ENCODE measurements at regions not wholly inside any gene's neighbourhood (a gene's known extent, or its start where the extent isn't known, plus 50 kb on each side); places are given as distances from the start of the nearest gene placed in this dataset.

DNA sequence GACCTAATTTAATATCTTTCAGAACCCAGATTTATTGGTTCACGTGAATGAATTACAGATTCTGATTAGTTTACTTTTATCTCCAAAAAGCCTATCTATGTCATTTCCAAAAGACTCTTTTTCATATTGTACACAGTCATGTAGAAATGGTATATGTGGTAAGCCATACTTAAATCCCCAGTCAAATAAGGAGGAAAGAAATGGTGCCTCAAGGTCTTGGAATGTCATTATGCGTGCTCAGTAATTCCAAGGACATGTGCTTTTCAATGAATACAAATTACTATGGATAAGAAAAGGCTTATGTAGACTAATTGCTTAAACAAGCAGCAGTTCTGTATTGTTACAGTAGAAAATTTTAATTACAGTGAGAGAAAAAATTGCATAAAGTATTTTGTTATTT, 64.1 kb upstream of the TYRP1 start:
- TF ChIP-seq, protein P1, sequence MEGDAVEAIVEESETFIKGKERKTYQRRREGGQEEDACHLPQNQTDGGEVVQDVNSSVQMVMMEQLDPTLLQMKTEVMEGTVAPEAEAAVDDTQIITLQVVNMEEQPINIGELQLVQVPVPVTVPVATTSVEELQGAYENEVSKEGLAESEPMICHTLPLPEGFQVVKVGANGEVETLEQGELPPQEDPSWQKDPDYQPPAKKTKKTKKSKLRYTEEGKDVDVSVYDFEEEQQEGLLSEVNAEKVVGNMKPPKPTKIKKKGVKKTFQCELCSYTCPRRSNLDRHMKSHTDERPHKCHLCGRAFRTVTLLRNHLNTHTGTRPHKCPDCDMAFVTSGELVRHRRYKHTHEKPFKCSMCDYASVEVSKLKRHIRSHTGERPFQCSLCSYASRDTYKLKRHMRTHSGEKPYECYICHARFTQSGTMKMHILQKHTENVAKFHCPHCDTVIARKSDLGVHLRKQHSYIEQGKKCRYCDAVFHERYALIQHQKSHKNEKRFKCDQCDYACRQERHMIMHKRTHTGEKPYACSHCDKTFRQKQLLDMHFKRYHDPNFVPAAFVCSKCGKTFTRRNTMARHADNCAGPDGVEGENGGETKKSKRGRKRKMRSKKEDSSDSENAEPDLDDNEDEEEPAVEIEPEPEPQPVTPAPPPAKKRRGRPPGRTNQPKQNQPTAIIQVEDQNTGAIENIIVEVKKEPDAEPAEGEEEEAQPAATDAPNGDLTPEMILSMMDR (IDR thresholded peaks at IDR 0.05), result no peak
- TF ChIP-seq CEBPB (IDR thresholded peaks at IDR 0.05) (no peak), POLR2A (IDR thresholded peaks at IDR 0.05; ENCODE audit: low read length) (no peak), HDAC2 (IDR thresholded peaks at IDR 0.05) (no peak), SREBF2 (IDR thresholded peaks at IDR 0.05) (no peak), GATA3 (IDR thresholded peaks at IDR 0.05; ENCODE audit: borderline replicate concordance) (no peak), CBX8 (IDR thresholded peaks at IDR 0.05) (no peak), JUNB (IDR thresholded peaks at IDR 0.05) (no peak), ZSCAN20 (CRISPR knock-in tag; IDR thresholded peaks at IDR 0.05) (no peak), NFE2L2 (conservative IDR thresholded peaks at IDR 0.05; ENCODE audit: low read length) (no peak), EP300 (IDR thresholded peaks at IDR 0.05) (no peak)
- TF ChIP-seq, protein P2, sequence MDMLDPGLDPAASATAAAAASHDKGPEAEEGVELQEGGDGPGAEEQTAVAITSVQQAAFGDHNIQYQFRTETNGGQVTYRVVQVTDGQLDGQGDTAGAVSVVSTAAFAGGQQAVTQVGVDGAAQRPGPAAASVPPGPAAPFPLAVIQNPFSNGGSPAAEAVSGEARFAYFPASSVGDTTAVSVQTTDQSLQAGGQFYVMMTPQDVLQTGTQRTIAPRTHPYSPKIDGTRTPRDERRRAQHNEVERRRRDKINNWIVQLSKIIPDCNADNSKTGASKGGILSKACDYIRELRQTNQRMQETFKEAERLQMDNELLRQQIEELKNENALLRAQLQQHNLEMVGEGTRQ (IDR thresholded peaks at IDR 0.05), result no peak
- TF ChIP-seq, protein P3, sequence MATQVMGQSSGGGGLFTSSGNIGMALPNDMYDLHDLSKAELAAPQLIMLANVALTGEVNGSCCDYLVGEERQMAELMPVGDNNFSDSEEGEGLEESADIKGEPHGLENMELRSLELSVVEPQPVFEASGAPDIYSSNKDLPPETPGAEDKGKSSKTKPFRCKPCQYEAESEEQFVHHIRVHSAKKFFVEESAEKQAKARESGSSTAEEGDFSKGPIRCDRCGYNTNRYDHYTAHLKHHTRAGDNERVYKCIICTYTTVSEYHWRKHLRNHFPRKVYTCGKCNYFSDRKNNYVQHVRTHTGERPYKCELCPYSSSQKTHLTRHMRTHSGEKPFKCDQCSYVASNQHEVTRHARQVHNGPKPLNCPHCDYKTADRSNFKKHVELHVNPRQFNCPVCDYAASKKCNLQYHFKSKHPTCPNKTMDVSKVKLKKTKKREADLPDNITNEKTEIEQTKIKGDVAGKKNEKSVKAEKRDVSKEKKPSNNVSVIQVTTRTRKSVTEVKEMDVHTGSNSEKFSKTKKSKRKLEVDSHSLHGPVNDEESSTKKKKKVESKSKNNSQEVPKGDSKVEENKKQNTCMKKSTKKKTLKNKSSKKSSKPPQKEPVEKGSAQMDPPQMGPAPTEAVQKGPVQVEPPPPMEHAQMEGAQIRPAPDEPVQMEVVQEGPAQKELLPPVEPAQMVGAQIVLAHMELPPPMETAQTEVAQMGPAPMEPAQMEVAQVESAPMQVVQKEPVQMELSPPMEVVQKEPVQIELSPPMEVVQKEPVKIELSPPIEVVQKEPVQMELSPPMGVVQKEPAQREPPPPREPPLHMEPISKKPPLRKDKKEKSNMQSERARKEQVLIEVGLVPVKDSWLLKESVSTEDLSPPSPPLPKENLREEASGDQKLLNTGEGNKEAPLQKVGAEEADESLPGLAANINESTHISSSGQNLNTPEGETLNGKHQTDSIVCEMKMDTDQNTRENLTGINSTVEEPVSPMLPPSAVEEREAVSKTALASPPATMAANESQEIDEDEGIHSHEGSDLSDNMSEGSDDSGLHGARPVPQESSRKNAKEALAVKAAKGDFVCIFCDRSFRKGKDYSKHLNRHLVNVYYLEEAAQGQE (IDR thresholded peaks at IDR 0.05), result no peak
- TF ChIP-seq, protein P4, sequence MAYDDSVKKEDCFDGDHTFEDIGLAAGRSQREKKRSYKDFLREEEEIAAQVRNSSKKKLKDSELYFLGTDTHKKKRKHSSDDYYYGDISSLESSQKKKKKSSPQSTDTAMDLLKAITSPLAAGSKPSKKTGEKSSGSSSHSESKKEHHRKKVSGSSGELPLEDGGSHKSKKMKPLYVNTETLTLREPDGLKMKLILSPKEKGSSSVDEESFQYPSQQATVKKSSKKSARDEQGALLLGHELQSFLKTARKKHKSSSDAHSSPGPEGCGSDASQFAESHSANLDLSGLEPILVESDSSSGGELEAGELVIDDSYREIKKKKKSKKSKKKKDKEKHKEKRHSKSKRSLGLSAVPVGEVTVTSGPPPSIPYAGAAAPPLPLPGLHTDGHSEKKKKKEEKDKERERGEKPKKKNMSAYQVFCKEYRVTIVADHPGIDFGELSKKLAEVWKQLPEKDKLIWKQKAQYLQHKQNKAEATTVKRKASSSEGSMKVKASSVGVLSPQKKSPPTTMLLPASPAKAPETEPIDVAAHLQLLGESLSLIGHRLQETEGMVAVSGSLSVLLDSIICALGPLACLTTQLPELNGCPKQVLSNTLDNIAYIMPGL (CRISPR knock-in tag; IDR thresholded peaks at IDR 0.05; ENCODE audit: borderline replicate concordance), result no peak

All from A549 (cell line).